AG08396 (cell line): ENCODE measurements at regions not wholly inside any gene's neighbourhood (a gene's known extent, or its start where the extent isn't known, plus 50 kb on each side); places are given as distances from the start of the nearest gene placed in this dataset.
"Not testable (repeated sequence)": the region's sequence is repeated elsewhere in the genome, so short reads cannot be mapped to it uniquely, and the experiment has no call there.

Experiments used
- DNase-seq: peaks from one replicate; pipeline ENCODE4 v3.0.0; 2012; ENCODE audit warnings: low spot score, mixed read lengths

- DNase-seq, result no peak
These were observed 77.2 kb downstream of the HIF1AN start for GRCh38 chr10:100612601-100613595.

- no peak for DNase-seq
These were observed 78.1 kb downstream of the HIF1AN start for GRCh38 chr10:100613846-100614245.

DNA sequence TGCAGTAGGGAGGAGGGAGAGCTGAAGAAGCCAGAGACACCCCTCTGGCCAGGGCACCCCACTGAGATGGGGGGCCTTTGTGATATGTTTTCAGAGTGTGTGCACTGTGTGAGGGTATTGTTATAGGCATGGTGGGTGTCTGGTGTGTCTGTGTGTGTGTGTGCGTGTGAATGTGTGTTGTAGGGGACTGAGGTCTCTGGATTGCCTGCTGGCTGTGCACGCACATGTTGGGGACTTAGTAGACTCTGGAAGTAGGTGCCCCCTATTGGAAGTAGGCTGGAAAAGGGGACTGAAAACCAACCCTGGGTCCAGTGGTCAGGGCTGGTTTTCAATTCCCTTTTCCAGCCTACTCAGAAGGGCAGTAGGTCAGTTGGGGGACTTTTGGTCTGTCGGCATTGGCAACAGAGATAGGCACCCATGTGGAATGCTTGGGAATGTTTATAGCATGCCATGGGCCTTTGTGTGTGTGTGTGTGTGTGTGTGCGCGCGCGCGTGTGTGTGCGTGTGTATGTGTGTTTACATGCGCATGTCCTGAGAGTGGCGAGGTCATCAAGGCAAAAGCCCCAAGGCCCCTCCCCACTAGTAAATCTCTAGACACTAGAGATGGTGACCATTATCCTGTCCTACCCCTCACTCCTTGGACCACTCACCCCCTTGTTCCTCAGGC lies 78.8 kb downstream of the HIF1AN start:
- DNase-seq, result no peak

- no peak for DNase-seq
These were observed 79.5 kb downstream of the HIF1AN start for GRCh38 chr10:100615241-100615640.

GRCh38 chr10:100615908-100616307 lies 80.2 kb downstream of the HIF1AN start:
- no peak for DNase-seq

- DNase-seq, result no peak
These were observed 82.4 kb downstream of the HIF1AN start for GRCh38 chr10:100618091-100618615.

DNA sequence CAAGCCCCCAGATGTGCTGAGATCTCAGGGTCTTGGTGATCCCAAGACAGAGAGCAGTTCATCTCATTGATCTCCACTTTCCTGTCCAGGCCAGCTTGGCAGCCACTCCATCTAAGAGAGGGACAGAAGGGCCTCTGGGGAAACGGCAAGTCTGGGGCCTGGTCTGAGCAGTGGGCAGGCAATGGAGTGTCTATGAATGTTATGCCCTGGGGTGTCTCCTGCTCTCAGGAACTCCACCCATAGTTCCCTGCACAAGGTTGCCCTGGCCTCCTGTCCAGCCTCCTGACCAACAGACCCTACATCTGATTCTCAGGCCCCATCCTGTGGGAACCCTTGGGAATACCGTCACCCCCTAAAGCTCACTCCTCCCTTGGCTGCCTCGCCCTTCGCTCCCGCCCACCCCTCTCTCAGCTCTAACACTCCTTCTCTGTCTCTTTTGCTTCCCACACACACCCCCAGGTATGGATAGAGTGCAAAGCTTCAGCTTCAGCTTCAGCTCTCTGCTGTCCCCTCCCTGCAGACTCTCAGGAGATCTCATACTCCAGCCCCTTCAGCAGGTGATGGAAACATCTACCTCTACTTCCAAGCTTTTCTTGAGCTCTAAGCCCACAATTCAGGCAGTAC lies 83.0 kb downstream of the HIF1AN start:
- no peak for DNase-seq

DNA sequence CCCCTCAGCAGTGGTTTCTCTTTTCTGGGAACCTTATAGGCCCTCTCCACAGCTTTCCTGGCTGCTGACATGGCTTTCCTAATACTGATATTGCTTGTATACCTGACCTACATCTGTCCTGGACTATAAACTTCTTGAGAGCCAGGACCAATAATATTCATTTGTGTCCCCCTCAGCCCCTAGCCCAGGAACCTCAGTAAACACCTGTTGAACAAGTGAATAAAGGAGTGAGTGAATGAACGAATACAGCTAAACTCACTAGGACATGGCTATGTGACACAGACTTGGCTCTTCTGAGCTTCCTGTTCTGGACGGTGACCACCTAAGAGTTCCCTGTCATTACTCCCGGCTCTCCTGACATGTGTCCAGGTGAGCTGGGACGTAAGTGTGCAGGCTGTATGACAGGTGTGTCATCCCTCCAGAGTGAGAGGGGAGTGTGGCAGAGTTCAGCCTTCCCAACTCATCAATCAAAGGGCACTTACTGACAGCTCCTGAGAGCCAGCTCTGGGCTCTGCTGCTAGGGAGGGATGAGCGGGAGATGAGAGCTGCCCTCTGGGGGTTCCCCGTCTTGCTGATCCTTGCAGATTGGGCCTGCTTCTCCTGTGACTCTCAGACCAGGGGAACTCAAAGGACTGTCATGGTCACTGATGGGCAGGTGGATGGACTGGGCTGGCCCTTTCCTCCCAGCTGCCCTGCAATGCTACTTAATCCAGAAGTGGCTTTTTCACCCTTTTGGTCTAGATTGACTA lies 84.5 kb downstream of the HIF1AN start:
- no peak for DNase-seq

GRCh38 chr10:100621360-100622205 lies 85.8 kb downstream of the HIF1AN start:
- DNase-seq, result no peak

- no peak for DNase-seq
These were observed 87.2 kb downstream of the HIF1AN start for GRCh38 chr10:100622946-100623345.

DNA sequence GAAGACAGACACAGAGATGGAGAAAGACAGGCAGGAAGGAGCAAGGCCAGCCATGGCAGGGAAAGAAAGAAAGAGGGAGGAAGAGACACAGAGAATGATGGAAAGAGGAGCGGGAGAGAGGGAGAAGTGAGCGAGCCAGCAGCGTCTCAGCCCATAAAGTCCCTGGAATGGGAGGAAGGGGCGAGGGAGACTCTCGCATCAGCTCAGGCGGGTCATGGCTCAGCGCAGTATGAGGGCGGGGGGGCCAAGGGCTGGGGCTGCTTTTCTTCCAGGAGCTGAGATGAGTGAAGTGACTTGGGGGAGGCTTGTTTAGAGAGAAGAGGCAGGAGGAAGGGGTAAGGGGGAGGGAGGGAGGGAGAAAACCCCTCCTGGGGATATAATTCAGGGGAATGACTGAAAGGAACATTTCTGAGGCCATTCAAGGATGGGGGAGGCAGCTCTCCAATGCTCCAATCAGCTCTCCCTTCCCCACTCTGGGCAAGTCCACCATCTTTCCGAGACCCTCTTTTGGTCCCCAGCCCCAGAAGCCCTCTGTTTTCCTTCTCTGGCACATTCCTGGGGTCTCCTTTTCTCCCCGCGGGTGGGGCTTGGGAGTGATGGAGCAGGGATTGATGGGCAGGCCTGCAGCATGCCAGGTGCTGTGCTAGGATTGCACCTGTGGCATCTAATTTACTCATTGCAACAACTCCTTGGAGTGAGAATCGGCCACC lies 87.9 kb downstream of the HIF1AN start:
- DNase-seq, result no peak

DNA sequence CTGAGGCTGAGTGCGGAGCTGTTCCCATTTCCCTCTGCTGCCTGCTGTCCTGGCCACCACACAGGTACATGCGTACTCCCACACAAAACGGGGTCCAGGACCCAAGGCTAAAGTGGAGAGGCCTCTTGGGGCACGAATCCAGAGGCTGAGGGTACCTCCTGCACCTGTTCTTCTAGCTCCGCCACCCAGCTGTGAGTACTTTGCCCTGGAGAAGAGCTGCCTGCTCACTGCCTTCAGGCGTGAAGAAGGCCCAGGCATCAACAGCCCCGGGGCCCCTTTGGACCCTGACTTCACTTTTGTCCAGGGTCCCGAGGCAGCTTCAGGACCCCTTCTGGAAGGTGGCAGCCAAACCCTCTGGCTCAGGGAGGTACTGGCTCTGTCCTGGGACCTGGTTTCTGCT lies 88.6 kb downstream of the HIF1AN start:
- no peak for DNase-seq

GRCh38 chr10:100625816-100626215 lies 90.1 kb downstream of the HIF1AN start:
- no peak for DNase-seq

GRCh38 chr10:100628061-100628460 lies 92.3 kb downstream of the HIF1AN start:
- DNase-seq, result no peak

- no peak for DNase-seq
These were observed 95.4 kb downstream of the HIF1AN start for GRCh38 chr10:100631192-100631591.

DNA sequence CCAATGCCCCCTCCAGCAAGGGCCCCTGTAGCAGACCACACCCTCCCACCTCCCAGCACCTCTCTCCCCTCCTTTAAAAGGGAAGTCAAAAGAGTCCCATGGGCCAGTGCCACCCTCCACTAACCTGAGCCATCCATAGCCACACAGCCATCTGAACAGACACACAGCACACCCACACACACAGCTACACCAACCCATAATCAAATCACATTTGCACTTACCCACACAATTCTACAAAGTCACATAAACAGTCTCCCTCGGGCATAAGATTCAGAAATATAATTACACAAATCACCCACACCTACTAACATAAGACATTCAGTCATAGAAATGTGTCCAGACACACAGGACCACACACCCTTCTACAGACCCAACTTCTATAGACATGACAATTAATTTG lies 96.3 kb downstream of the HIF1AN start:
- no peak for DNase-seq

- no peak for DNase-seq
These were observed 98.3 kb downstream of the HIF1AN start for GRCh38 chr10:100634034-100634433.

- no peak for DNase-seq
These were observed 101.3 kb downstream of the HIF1AN start for GRCh38 chr10:100636848-100637553.

DNA sequence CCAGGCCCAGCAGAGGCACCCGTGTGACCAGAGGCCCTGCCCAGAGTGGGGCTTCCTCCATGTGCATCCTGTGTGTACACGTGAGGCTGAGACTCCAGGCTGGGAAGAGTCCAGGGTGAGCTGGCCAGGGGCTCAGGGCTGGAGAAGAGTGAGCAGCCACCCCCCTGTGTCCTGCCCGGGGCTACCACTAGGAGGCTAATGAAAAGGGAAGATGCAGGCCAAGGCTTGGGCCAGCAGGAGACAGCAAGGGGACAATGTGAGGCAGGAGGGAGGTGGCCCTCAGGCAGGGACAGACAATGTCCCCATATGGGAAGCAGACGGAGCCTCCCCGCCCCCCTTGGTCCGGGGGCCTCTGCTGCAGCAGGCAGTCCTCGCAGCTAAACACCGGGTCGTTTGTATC lies 102.0 kb downstream of the HIF1AN start:
- DNase-seq, result no peak

DNA sequence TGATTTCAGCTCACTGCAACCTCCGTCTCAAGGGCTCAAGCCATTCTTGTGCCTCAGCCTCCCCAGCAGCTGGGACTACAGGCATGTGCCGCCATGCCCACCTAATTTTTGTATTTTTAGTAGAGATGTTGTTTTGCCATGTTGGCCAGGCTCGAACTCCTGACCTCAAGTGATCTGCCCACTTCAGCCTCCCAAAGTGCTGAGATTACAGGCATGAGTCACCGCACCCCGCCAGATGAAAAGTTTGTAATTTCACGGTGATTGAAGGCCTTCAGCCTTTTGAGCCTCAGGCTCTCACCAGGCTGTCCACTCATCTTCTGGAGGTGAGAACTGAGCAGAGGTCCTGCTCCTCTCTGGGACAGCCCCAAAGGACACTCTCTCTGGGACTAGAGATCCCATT lies 103.2 kb downstream of the HIF1AN start:
- not testable (repeated sequence) for DNase-seq
